Osteoblast (primary cell): ENCODE measurements at regions not wholly inside any gene's neighbourhood (a gene's known extent, or its start where the extent isn't known, plus 50 kb on each side); places are given as distances from the start of the nearest gene placed in this dataset.

Source experiments
- DNase-seq: peaks from one replicate; pipeline ENCODE4 v3.0.0; 2011; ENCODE audit warnings: low spot score, mixed read lengths; ENCODE audit not compliant: insufficient read length; ENCODE audit errors: missing footprints
- H2AFZ ChIP-seq: 2 replicates; pipeline ENCODE4 v1.6.0; 2011; ENCODE audit warnings: mild to moderate bottlenecking, low read length
- H3K27ac ChIP-seq: 2 replicates; pipeline ENCODE4 v1.5.1; 2011; ENCODE audit warnings: mild to moderate bottlenecking, low read depth, low read length, moderate library complexity
- H3K27me3 ChIP-seq: 2 replicates; pipeline ENCODE4 v1.6.0; 2012; ENCODE audit warnings: mild to moderate bottlenecking, control low read depth, inconsistent platforms, low read length, moderate library complexity; ENCODE audit not compliant: insufficient read depth
- H3K36me3 ChIP-seq: 2 replicates; pipeline ENCODE4 v1.5.1; 2011; ENCODE audit warnings: mild to moderate bottlenecking, low read length, control low read depth, moderate library complexity; ENCODE audit not compliant: insufficient read depth
- H3K4me1 ChIP-seq: 2 replicates; pipeline ENCODE4 v1.5.1; 2011; ENCODE audit warnings: mild to moderate bottlenecking, low read length, control low read depth, moderate library complexity; ENCODE audit not compliant: insufficient read depth
- H3K4me2 ChIP-seq: 2 replicates; pipeline ENCODE4 v1.6.0; 2011; ENCODE audit warnings: mild to moderate bottlenecking, low read length; ENCODE audit not compliant: insufficient read depth
- H3K4me3 ChIP-seq: fragments of 200-600 bp; sonication (generic); 3 replicates; pipeline ENCODE4 v1.5.1; 2012; ENCODE audit warnings: mild to moderate bottlenecking, low read length, inconsistent platforms; ENCODE audit not compliant: insufficient read depth
- H3K79me2 ChIP-seq: 2 replicates; pipeline ENCODE4 v1.6.0; 2012; ENCODE audit warnings: mild to moderate bottlenecking, low read length, control low read depth, inconsistent platforms; ENCODE audit not compliant: insufficient read depth
- H3K9me3 ChIP-seq: 2 replicates; pipeline ENCODE4 v1.5.1; 2011; ENCODE audit warnings: low read depth, low read length, control low read depth
- H4K20me1 ChIP-seq: 2 replicates; pipeline ENCODE4 v1.6.0; 2012; ENCODE audit warnings: mild to moderate bottlenecking, low read length, control low read depth; ENCODE audit not compliant: insufficient read depth
- TF ChIP-seq, protein P1 (sequence below): IDR thresholded peaks from 2 replicates; pipeline ENCODE4 v1.5.1; 2011; ENCODE audit warnings: mild to moderate bottlenecking, low read depth, low read length, moderate library complexity; ENCODE audit errors: extremely low read depth

DNA sequence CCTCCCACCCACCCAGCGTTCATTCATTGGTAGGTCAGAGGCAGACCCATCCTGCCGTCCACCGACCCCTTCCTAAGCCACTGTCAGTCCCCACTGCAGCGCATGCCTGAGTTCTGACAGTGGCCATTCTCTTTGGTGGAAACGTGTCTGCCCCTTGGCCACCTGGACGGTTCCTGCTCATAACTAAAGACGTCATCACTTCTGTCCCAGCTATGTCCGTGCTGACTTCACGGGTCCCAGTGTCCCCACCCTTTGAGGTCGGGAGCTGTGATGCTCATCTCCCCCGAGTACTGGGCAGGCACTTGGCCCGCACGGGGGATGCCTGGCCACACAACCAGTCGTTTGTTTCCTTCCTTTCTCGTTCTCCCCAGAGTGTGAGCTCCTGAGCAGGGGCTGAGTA, 267.1 kb downstream of the C16orf95 start:
- peaks cover 3% of the 10 kb centered on the region for H3K27me3 ChIP-seq
- H2AFZ ChIP-seq: no peak overlapping the region
- H3K4me2 ChIP-seq: no peak overlapping the region

GRCh38 chr16:87051526-87052320, 265.5 kb downstream of the C16orf95 start:
- peaks cover 3% of the 10 kb centered on the region for H3K27me3 ChIP-seq
- peak; percentile 82 for DNase-seq
- peaks cover 5% of the 10 kb centered on the region for H3K9me3 ChIP-seq
- no peak overlapping the region for H2AFZ ChIP-seq
- no peak overlapping the region for H3K4me3 ChIP-seq
- TF ChIP-seq, protein P1, sequence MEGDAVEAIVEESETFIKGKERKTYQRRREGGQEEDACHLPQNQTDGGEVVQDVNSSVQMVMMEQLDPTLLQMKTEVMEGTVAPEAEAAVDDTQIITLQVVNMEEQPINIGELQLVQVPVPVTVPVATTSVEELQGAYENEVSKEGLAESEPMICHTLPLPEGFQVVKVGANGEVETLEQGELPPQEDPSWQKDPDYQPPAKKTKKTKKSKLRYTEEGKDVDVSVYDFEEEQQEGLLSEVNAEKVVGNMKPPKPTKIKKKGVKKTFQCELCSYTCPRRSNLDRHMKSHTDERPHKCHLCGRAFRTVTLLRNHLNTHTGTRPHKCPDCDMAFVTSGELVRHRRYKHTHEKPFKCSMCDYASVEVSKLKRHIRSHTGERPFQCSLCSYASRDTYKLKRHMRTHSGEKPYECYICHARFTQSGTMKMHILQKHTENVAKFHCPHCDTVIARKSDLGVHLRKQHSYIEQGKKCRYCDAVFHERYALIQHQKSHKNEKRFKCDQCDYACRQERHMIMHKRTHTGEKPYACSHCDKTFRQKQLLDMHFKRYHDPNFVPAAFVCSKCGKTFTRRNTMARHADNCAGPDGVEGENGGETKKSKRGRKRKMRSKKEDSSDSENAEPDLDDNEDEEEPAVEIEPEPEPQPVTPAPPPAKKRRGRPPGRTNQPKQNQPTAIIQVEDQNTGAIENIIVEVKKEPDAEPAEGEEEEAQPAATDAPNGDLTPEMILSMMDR: no peak
- no peaks in the 10 kb centered on the region for H3K79me2 ChIP-seq
- H3K27ac ChIP-seq: no peak overlapping the region
- H3K4me1 ChIP-seq: peaks cover 5% of the 10 kb centered on the region
- H4K20me1 ChIP-seq: no peaks in the 10 kb centered on the region
- no peak overlapping the region for H3K4me2 ChIP-seq
- H3K36me3 ChIP-seq: no peaks in the 10 kb centered on the region

More for the DNA sequence above, 267.1 kb downstream of the C16orf95 start:
- Histone ChIP-seq H3K27ac (no peak overlapping the region), H3K79me2 (no peaks in the 10 kb centered on the region), H3K9me3 (peaks cover 5% of the 10 kb centered on the region), H3K4me1 (peaks cover 5% of the 10 kb centered on the region), H3K36me3 (no peaks in the 10 kb centered on the region), H3K4me3 (no peak overlapping the region), H4K20me1 (no peaks in the 10 kb centered on the region)
- TF ChIP-seq, protein P1: no peak
- peak; percentile 65 for DNase-seq

GRCh38 chr16:87052506-87052905, 264.7 kb downstream of the C16orf95 start:
- no peak overlapping the region for H3K4me3 ChIP-seq
- no peaks in the 10 kb centered on the region for H4K20me1 ChIP-seq
- H3K27ac ChIP-seq: no peak overlapping the region
- no peaks in the 10 kb centered on the region for H3K36me3 ChIP-seq
- TF ChIP-seq, protein P1: no peak
- peak; percentile 92 for DNase-seq
- peaks cover 5% of the 10 kb centered on the region for H3K9me3 ChIP-seq
- H3K4me1 ChIP-seq: peaks cover 5% of the 10 kb centered on the region
- H3K27me3 ChIP-seq: peaks cover 3% of the 10 kb centered on the region
- H3K4me2 ChIP-seq: no peak overlapping the region
- H3K79me2 ChIP-seq: no peaks in the 10 kb centered on the region
- H2AFZ ChIP-seq: no peak overlapping the region

- H3K9me3 ChIP-seq: peaks cover 5% of the 10 kb centered on the region
- no peak overlapping the region for H3K27ac ChIP-seq
- H3K4me1 ChIP-seq: peaks cover 5% of the 10 kb centered on the region
- TF ChIP-seq, protein P1: no peak
- peaks cover 3% of the 10 kb centered on the region for H3K27me3 ChIP-seq
- DNase-seq: peak; percentile 53
- H2AFZ ChIP-seq: no peak overlapping the region
- H3K4me3 ChIP-seq: no peak overlapping the region
- H3K79me2 ChIP-seq: no peaks in the 10 kb centered on the region
- no peak overlapping the region for H3K4me2 ChIP-seq
- H4K20me1 ChIP-seq: no peaks in the 10 kb centered on the region
- no peaks in the 10 kb centered on the region for H3K36me3 ChIP-seq
Measured at GRCh38 chr16:87053016-87053982, 263.9 kb downstream of the C16orf95 start.
